NCI-H446 treated with DMSO at 0.1 percent for 48 hours (cell line): ENCODE measurements at regions not wholly inside any gene's neighbourhood (a gene's known extent, or its start where the extent isn't known, plus 50 kb on each side); places are given as distances from the start of the nearest gene placed in this dataset.

Source experiments
- DNase-seq: peaks from one replicate; lab custom pipeline; 2025; lab: John Stamatoyannopoulos, UW

DNA sequence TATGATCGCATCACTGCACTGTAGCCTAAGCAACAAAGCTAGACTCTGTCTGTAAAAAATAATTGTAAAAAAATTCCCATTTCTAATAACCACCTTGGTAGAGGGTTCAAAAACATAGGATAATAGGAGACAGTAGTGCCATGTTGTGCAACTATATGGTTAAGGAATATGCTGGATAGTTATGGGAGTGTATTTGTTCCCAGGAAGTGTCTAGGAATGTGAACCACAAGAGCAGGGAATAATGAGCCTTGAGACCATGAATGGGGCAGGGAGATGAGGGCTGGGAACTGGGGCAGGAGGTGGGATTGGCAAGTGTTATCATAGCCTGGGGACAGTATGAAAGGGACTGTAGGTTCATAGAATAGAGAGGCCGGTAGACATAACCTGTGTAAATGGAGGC, 50.4 kb downstream of the RUSC2 start:
- no peak for DNase-seq

DNA sequence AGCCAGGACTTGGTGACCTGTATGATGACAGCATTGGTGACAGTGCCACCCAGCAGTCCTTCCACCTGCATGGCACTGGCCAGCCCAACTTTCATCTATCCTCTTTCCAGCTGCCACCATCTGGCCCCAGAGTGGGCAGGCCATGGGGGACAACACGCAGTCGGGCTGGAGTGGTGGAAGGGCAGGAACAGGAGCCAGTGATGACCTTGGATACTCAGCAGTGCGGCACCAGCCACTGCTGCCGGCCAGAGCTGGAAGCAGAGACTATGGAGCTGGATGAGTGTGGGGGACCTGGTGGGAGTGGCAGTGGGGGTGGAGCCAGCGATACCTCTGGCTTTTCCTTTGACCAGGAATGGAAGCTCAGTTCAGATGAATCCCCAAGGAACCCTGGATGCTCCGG, 56.9 kb downstream of the RUSC2 start:
- no peak for DNase-seq

DNA sequence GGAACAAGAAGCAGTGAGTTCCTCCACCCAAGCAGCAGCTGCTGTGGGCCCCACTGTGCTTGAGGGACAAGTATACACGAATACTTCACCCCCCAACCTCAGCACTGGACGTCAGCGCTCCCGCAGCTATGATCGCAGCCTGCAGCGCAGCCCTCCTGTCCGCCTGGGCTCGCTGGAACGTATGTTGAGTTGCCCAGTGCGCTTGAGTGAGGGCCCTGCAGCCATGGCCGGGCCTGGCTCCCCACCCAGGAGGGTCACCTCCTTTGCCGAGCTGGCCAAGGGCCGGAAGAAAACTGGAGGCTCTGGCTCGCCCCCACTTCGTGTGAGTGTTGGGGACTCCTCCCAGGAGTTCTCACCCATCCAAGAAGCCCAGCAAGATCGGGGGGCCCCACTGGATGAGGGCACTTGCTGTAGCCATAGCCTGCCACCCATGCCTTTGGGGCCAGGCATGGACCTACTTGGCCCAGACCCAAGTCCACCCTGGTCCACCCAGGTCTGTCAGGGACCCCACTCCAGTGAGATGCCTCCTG, 57.1 kb upstream of the TESK1 start:
- no peak for DNase-seq

DNA sequence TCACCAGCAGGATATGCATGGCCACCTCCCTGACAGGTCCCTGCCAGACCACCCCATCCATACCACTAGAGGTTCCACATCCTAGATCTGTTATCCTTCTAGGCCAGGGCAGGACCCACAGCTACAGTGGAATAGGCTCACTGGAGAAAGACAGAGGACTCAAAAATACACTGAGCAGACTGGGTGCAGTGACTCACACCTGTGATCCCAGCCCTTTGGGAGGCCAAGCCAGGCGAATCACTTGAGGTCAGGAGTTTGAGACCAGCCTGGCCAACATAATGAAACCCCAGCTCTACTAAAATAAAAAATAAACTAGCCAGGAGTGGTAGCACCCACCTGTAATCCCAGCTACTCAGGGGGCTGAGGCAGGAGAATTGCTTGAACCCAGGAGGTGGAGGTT, 56.5 kb upstream of the TESK1 start:
- no peak for DNase-seq

DNA sequence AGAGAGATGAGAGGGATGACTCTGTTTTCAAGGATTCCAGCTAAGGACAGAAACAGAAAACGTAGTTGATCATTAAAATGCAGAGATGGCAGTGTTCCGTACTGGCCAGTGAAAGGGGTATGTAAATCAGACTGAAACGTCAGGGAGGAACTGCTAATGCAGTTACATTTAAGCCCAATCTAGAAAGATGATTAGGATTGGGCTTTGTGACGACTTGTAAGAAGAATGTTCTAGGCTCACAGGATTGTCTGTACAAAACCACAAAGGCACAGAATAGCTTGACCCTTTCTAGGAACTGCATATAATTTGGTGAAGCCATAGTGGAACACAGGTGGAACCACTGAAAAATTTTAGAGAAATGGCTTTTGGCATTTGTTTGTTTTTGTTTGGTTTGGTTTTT, 55.6 kb upstream of the TESK1 start:
- no peak for DNase-seq

DNA sequence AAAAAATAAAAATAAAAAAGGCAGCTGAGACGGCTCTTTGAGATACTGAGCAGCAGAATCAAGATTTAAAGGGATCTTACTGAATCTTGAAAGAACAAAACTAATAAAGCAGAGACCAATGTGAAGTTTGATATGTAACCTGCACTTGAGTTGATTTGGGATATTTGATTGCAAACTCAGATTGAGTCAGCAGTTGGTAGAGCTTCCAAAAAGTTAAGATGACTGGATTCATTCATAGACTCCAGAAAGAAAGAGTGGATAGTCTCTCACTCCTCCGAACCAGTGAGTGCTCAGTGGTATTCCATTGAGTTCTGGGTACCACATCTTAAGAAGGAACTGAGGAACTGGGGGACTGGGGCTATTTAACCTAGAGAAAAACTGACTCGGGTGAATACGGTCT, 52.7 kb upstream of the TESK1 start:
- DNase-seq: no peak

DNA sequence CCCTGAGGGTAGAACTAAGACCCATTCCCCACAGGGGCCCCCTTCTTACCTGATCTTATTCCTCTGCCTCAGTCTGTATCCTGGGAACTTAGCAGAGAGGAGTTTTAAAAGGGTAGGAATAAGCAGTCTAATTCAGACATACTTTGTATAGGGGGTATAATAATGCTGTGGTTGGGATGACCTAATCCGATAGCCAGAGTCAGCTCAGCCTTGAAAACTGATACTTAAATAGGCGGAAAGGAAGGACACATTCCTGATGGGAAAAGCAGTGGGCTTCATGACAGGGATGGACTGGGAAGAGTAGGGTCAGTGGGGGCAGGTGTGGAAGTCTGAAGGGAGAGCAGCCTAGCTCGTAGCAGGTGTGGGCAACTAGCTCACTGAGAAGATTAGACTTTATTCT, 52.2 kb upstream of the TESK1 start:
- DNase-seq: no peak

DNA sequence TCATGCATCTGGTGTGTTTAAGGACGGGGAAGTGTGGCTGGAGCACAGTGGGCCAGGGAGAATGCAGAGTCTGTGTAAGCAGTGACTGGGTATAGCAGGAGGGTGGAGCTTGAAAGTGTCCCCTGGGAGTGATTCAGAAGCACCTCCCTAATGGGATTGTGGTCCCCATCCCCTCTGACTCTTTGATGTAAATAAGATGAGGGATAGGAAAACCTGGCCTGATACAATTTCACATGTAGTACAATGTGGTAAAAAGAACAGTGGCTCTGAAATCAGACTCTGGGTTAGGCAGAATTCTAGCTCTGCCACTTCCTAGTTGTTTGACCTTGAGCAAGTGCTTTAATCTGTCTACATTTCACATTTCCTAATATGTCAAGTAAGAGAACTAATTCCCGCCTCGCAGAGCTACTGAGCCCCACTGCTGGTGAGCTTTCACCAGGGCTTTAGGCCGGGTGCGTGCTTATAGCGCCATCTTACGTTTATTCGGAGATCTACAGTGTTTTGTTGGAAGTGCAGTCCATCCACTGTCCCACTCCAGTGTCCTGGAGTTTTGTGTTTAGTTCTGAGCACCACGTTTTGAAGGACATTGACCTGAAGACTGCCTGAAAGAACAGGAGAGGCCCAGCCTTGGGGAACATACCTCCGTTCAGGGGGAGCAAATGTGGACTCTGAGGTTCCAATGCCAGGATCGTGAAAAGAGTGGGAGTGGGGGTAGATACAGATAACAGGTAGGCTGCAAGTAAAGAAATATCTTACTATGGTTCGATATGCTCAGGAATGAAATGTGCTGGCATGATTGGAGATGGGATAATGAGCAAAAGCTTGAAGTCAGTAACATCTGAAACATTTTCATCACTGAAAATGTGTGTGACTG, 51.2 kb upstream of the TESK1 start:
- DNase-seq: peak; percentile 10

DNA sequence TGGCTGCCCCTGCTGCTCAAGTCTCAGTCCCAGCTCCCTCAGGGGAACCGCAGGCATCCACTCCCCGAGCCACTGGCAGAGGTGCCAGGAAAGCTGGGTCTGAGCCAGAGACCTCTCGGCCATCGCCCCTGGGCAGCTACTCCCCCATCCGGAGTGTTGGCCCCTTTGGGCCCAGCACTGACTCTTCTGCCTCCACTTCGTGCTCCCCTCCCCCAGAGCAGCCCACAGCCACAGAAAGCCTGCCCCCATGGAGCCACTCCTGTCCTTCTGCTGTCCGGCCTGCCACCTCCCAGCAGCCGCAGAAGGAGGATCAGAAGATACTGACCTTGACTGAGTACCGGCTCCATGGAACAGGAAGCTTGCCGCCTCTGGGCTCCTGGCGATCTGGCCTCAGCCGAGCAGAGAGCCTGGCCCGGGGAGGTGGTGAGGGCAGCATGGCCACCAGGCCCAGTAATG, 49.8 kb upstream of the TESK1 start:
- DNase-seq: no peak
